HFF-Myc (cell line): ENCODE measurements at regions not wholly inside any gene's neighbourhood (a gene's known extent, or its start where the extent isn't known, plus 50 kb on each side); places are given as distances from the start of the nearest gene placed in this dataset.

Experiments
- DNase-seq: peaks from one replicate; pipeline ENCODE4 v3.0.0-alpha.2; 2011; ENCODE audit warnings: low read depth; ENCODE audit errors: extremely low read depth
- H3K4me3 ChIP-seq: replicated peaks from 2 replicates; pipeline ENCODE4 v1.5.1; 2011; ENCODE audit warnings: low read depth, mild to moderate bottlenecking, control low read depth, low read length
- CTCF ChIP-seq: IDR thresholded peaks from 2 replicates; pipeline ENCODE4 v1.5.1; 2012; ENCODE audit warnings: mild to moderate bottlenecking, low read depth, low read length, control low read depth; ENCODE audit errors: missing control alignments

GRCh38 chr2:51707625-51708024, 675.7 kb upstream of the NRXN1 start:
- no peak overlapping the region for H3K4me3 ChIP-seq
- DNase-seq, result no peak
- no peak for TF ChIP-seq CTCF

- H3K4me3 ChIP-seq, result no peak overlapping the region
- DNase-seq, result no peak
- no peak for TF ChIP-seq CTCF
These were observed 674.3 kb upstream of the NRXN1 start for GRCh38 chr2:51706220-51706619.

- TF ChIP-seq CTCF, result no peak
- no peak for DNase-seq
- H3K4me3 ChIP-seq, result no peak overlapping the region
These were observed 673.5 kb upstream of the NRXN1 start for GRCh38 chr2:51705417-51705816.

GRCh38 chr2:51698021-51698420, 666.1 kb upstream of the NRXN1 start:
- TF ChIP-seq CTCF, result no peak
- H3K4me3 ChIP-seq, result no peak overlapping the region
- no peak for DNase-seq

- no peak for TF ChIP-seq CTCF
- no peak overlapping the region for H3K4me3 ChIP-seq
- DNase-seq, result no peak
These were observed 665.2 kb upstream of the NRXN1 start for GRCh38 chr2:51697095-51697494.

- no peak overlapping the region for H3K4me3 ChIP-seq
- no peak for TF ChIP-seq CTCF
- no peak for DNase-seq
These were observed 663.6 kb upstream of the NRXN1 start for GRCh38 chr2:51695531-51695930.

GRCh38 chr2:51693640-51694039, 661.7 kb upstream of the NRXN1 start:
- no peak overlapping the region for H3K4me3 ChIP-seq
- no peak for DNase-seq
- no peak for TF ChIP-seq CTCF
